ENCODE measurements at regions not wholly inside any gene's neighbourhood (a gene's known extent, or its start where the extent isn't known, plus 50 kb on each side); places are given as distances from the start of the nearest gene placed in this dataset.

DNA sequence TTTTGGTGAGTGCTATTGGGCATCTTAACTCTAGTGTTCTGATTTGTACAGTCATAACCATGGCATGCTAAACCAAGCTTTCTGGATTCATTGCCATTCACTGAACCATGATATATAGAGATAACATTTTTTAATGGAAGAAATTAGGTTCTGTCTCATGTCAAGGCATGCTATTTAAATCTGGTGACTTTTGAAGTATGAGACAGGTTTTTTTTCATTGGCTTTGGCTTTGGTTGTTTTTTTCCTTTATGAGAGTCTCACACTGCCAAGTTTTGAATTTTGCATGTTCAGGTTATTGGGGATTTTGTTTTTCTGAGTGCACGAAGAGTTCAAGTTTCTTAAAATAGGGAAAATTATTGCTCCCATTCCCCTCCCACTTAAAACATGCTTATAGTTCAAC is 141.3 kb upstream of the ADAMTS5 start:
- H3K9me3 ChIP-seq, result no peaks in the 10 kb centered on the region
- H3K27me3 ChIP-seq, result no peaks in the 10 kb centered on the region
- no peak overlapping the region for H3K4me3 ChIP-seq
- DNase-seq, result no peak
- no peaks in the 10 kb centered on the region for H3K36me3 ChIP-seq
- H3K4me1 ChIP-seq, result peaks cover 0 to 23% (median 3%) of the 10 kb centered on the region in 3 donors
- intact Hi-C loops (cut with DNase I), result no loop called here
- TF ChIP-seq CTCF (IDR thresholded peaks at IDR 0.05) (no peak), POLR2A (IDR thresholded peaks at IDR 0.05) (no peak)
- WGBS, 2 donors, result 24 to 29% methylated on average over 1 of the region's 1 CpG
- no peak overlapping the region for H3K27ac ChIP-seq

DNA sequence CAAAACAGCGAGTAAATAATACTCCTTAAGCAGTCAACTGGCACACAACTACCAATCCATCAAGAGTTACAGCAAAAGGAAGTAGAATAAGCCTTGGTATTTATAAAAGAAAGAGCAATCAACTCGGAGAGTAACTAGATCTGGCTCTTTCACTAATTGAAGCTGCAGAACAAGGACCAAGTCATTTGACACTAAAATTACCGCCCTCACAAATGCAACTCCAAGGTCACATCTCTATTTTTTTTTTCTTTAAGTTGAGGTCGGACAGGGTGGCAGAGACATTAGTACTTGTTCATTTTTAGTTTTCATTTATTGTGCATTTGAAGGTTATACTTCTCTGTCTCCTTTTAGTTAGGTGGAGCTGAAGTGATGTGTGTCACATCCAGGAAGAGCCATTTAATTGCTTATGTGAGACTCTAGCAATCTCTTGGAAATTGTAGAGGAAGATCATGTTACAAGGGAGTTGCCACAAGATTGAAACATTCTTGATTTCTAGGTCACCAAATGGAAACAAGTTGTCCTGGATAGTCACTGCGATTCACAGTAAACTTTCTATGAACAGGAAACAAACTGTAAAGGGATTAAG is 138.1 kb upstream of the ADAMTS5 start:
- no peak for TF ChIP-seq POLR2A (IDR thresholded peaks at IDR 0.05)
- peaks cover 0 to 23% (median 3%) of the 10 kb centered on the region in 3 donors for H3K4me1 ChIP-seq
- H3K9me3 ChIP-seq, result no peaks in the 10 kb centered on the region
- no peaks in the 10 kb centered on the region for H3K36me3 ChIP-seq
- 23 to 29% methylated on average over 5 of the region's 5 CpGs for WGBS, 2 donors
- DNase-seq, result no peak
- intact Hi-C loops (cut with DNase I), result no loop called here
- H3K27ac ChIP-seq, result no peak overlapping the region
- H3K27me3 ChIP-seq, result no peaks in the 10 kb centered on the region
- H3K4me3 ChIP-seq, result no peak overlapping the region

- H3K36me3 ChIP-seq, result no peaks in the 10 kb centered on the region
- DNase-seq, result no peak
- H3K9me3 ChIP-seq, result no peaks in the 10 kb centered on the region
- H3K27me3 ChIP-seq, result no peaks in the 10 kb centered on the region
- no peak overlapping the region for H3K27ac ChIP-seq
- TF ChIP-seq POLR2A (IDR thresholded peaks at IDR 0.05) (no peak), CTCF (IDR thresholded peaks at IDR 0.05) (no peak)
- peaks cover 0 to 21% (median 3%) of the 10 kb centered on the region in 3 donors for H3K4me1 ChIP-seq
- H3K4me3 ChIP-seq, result no peak overlapping the region
- intact Hi-C loops (cut with DNase I), result no loop called here
These were observed 136.9 kb upstream of the ADAMTS5 start for GRCh38 chr21:27103768-27104167.

DNA sequence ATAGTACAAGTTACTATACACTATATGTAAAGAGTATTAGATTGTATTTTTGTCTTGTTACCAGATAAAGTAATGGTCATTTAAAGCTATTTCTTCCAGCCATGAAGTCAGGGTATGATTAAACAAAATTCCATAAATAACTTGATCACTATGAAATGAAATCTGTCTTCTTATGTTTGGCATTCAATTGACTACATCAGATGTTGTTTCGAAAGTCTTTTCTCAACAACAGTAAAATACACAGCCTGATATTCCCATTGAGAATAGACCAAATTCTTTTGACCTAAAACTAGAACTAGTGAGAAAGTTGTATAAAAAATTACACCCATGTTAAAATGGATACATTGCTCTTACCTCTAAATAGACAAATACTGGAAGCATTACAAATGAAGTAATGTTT is 134.6 kb upstream of the ADAMTS5 start:
- 79 to 82% methylated on average over 1 of the region's 1 CpG for WGBS, 2 donors
- Histone ChIP-seq H3K4me1 (peaks cover 0 to 16% (median 0%) of the 10 kb centered on the region in 3 donors), H3K27ac (no peak overlapping the region), H3K9me3 (no peaks in the 10 kb centered on the region), H3K27me3 (no peaks in the 10 kb centered on the region), H3K4me3 (no peak overlapping the region), H3K36me3 (no peaks in the 10 kb centered on the region)
- DNase-seq, result no peak
- intact Hi-C loops (cut with DNase I), result no loop called here
- TF ChIP-seq CTCF (IDR thresholded peaks at IDR 0.05) (no peak), POLR2A (IDR thresholded peaks at IDR 0.05) (no peak)

GRCh38 chr21:27094184-27094948 is 127.5 kb upstream of the ADAMTS5 start:
- H3K9me3 ChIP-seq, result no peaks in the 10 kb centered on the region
- no peaks in the 10 kb centered on the region for H3K36me3 ChIP-seq
- no peaks in the 10 kb centered on the region for H3K4me1 ChIP-seq
- 69 to 70% methylated on average over 5 of the region's 5 CpGs for WGBS, 2 donors
- intact Hi-C loops (cut with DNase I), result no loop called here
- no peak overlapping the region for H3K27ac ChIP-seq
- TF ChIP-seq CTCF (IDR thresholded peaks at IDR 0.05) (no peak), POLR2A (IDR thresholded peaks at IDR 0.05) (no peak)
- H3K27me3 ChIP-seq, result no peaks in the 10 kb centered on the region
- H3K4me3 ChIP-seq, result no peak overlapping the region
- DNase-seq, result no peak
